ENCODE measurements at regions not wholly inside any gene's neighbourhood (a gene's known extent, or its start where the extent isn't known, plus 50 kb on each side); places are given as distances from the start of the nearest gene placed in this dataset.

DNA sequence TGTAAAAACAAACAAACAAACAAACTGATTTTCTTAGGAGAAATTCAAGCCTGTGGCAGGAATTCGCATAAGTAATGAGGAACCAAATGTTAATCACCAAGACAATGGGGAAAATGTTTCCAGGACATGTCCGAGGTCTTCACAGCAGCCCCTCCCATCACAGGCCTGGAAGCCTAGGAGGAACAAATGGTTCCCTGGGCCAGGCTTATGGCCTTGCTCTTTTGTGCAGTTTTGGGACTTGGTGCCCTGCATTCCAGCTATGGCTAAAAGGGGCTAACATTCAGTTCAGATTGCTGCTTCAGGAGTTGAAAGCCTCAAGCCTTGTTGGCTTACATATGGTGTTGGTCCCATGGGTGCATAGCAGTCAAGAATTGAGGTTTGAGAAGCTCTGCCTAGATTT lies 1372.7 kb upstream of the CITED2 start:
- TF ChIP-seq CTCF (IDR thresholded peaks at IDR 0.05) = no peak
- no peak for TF ChIP-seq EZH2 (IDR thresholded peaks at IDR 0.05)
- no peak for TF ChIP-seq EZH2phosphoT487 (IDR thresholded peaks at IDR 0.05)
